WTC11 (cell line): ENCODE measurements at regions not wholly inside any gene's neighbourhood (a gene's known extent, or its start where the extent isn't known, plus 50 kb on each side); places are given as distances from the start of the nearest gene placed in this dataset.

Experiments used
- CTCF ChIP-seq: fragments of 200-600 bp; IDR thresholded peaks from 2 replicates; pipeline ENCODE4 v1.8.0; 2022; ENCODE audit warnings: antibody characterized with exemption
- SMAD3 ChIP-seq: sonication (generic); formaldehyde crosslinking; IDR thresholded peaks from 2 replicates; pipeline ENCODE4 v1.8.0; 2022; ENCODE audit warnings: missing genetic modification reagents, mild to moderate bottlenecking, borderline replicate concordance
- ZNF121 ChIP-seq: sonication (generic); formaldehyde crosslinking; IDR thresholded peaks from 2 replicates; pipeline ENCODE4 v1.8.0; 2023; ENCODE audit warnings: missing genetic modification reagents

GRCh38 chr5:74450095-74450494 lies 190.4 kb downstream of the ENC1 start:
- no peak for TF ChIP-seq SMAD3 (CRISPR knock-in tag)
- no peak for TF ChIP-seq CTCF
- TF ChIP-seq ZNF121 (CRISPR knock-in tag): no peak
